Kidney glomerular epithelial cell (primary cell): ENCODE measurements at regions not wholly inside any gene's neighbourhood (a gene's known extent, or its start where the extent isn't known, plus 50 kb on each side); places are given as distances from the start of the nearest gene placed in this dataset.
"Not testable (repeated sequence)": the region's sequence is repeated elsewhere in the genome, so short reads cannot be mapped to it uniquely, and the experiment has no call there.

ENCODE experiments used
- DNase-seq: peaks from one replicate; lab custom pipeline; 2025; lab: John Stamatoyannopoulos, UW

DNA sequence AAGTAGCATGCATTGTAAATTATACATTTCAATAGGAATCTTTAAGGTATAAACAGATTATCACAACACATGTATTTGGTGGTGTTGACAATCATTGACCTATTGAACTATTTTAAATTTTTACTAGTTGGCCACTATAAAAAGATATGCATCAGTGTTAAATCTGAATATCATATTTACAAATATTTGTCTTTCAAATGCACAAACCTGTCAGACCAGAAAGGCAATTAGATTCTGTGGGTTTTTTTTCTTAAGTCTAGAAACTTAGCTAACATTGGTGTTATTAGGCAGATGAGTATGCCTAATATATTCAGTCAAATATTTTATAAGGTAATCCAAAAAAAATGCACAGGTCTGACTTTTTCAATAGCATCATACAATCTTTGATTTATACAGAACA lies 241.4 kb upstream of the DGKB start:
- DNase-seq, result no peak

GRCh38 chr7:15143121-15143520 lies 240.6 kb upstream of the DGKB start:
- no peak for DNase-seq

DNA sequence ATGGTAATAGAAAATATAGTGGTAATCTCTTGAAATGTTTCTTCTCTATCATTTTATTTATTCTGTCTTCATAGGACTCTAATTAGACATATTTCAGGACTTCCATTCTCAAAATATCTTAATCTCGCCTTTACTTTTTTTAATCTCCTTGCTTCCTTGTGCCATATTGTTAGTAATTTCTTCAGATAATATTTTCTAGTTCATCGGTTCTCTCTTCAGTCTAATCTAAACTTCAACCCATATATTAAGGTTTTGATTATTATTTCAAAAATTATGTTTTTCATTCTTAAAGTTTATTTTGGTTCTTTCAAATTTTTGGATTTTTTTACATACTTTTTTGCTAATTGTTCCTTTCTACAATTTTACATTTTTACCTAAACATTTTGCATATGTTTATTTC lies 237.9 kb upstream of the DGKB start:
- no peak for DNase-seq

DNA sequence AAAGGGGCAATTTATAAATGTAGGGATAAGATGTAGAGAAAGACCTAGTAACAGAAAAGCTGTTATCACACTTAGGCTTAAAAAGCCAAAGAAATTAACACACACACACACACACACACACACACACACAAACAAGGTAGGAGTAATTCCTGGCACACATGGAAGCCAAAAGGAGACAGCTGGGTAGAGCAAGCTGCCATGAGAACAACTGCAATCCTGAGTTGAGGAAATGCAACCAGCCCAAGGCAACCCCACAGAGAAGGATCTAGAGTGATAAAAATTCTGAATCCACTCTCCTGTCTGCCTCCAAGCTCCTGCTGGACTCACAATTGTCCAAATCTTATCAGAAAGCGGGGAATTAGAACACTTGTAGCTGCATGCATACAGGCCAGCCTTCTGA lies 229.1 kb upstream of the DGKB start:
- DNase-seq, result no peak

DNA sequence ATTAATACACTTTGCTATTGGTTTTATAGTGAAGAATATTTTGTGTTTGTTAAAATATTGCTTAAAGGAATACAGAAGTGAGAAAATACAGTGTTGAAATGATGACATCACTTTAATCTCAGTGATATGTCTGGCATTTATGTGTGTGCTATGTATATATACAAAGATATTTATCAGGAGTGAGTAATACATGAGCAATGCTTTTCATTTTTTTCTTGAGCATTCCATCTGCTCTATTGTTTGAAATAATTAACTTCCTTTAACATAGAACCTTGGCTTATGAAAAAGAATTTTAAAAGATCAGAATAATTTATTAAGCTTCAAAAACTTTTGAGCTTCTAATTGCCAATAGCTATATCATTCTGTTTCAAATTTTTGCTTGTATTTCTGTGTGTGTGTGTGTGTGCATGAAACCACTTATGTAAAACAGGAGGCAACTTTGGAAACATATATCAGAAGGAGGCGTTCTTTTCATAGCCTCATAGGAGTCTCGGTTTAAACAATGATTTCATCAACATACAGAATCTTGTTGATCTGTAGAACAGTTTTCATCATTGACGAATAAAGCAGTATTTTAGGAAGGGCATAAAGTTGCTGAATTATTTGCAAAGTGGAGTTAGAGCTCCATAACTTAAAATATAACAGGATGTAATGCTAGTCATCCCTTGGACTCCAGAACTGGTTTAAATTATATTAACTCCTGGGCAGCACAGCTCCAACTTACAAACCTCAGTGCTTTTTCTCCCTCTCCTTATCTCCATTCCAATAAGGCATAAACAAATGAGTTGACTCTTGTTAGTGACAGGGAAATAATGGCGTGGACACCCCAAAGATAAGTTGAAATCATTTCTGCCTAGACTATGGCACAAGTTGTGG lies 228.4 kb upstream of the DGKB start:
- DNase-seq, result peak; percentile 27

- DNase-seq, result no peak
These were observed 226.2 kb upstream of the DGKB start for GRCh38 chr7:15128716-15129115.

DNA sequence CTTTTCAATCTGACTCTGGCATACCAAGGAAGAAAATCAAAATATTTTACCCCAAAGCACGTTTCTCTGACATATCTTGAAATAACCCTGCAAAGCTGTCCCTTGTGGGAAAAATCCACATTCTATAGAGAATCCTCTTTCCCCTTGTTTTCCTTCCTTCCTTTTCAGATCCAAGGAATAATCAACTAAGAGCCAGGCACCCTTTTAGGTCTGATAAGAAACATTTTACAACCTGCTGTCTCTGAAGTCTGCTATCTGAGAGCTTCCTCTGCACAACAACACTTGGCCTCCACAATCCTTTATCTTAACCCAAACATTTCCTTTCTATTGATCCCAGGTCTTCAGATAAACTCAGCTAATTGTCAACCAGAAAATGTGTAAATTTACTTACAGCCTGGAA lies 224.1 kb upstream of the DGKB start:
- DNase-seq, result not testable (repeated sequence)

GRCh38 chr7:15123901-15124300 lies 221.3 kb upstream of the DGKB start:
- no peak for DNase-seq

- no peak for DNase-seq
These were observed 211.2 kb upstream of the DGKB start for GRCh38 chr7:15113752-15114151.

- no peak for DNase-seq
These were observed 203.2 kb upstream of the DGKB start for GRCh38 chr7:15105711-15106110.

- no peak for DNase-seq
These were observed 202.0 kb upstream of the DGKB start for GRCh38 chr7:15104411-15105092.

DNA sequence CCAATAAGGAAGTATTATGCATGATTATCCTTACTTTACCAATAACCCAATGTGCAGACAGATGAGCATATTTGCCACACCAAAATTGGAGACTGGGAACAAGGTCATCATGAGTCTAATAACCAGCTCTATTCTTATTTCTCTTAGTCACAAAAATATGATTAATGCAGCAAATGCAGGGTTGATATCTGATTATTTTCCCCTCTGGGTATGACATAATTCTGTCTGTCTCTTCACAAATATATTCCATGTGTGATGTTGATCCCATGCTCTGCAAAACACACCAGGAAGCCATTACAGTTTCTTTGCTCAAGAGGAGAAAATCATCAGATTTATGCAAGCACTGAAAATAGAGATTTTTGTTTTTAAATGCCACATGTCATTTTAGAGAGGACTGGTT lies 196.5 kb upstream of the DGKB start:
- no peak for DNase-seq

DNA sequence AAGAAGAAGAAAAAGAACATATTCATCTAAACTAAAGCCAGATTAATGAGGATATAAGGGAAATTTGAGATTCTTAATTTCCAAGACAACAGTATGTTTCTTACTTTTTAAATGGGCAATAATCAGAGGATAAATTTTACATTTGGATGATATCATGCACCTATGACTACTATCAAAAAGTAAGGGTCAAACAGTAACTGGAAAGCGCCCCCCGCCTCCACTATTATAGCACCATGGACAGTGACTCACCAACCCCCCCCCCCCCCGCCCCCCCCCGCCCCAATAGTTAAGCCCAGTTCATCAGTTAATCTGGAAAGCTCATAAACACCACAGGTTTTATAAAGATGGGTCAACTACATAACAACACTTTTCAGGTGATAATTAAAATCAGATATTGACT lies 194.3 kb upstream of the DGKB start:
- no peak for DNase-seq

GRCh38 chr7:15094989-15095388 lies 192.4 kb upstream of the DGKB start:
- DNase-seq, result no peak

DNA sequence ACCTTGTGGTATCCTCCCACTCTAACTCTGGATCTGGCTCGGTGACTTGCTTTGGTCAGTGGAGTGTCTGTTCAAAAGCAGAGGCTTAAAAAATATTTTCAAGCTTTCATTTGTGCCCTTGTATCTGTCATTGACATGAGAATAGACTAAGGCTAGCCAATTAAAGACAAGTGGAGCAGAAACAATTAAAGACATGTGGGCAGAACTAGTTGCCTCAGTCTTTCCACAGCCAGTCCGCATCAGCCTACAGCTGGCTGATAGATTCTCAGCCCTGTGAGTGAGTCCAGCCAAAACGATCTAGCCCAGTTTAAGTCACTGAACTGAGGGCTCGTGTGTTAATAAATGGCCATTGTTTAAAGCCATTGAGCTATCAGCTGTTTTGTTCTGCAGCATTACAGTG lies 185.2 kb upstream of the DGKB start:
- DNase-seq, result no peak

DNA sequence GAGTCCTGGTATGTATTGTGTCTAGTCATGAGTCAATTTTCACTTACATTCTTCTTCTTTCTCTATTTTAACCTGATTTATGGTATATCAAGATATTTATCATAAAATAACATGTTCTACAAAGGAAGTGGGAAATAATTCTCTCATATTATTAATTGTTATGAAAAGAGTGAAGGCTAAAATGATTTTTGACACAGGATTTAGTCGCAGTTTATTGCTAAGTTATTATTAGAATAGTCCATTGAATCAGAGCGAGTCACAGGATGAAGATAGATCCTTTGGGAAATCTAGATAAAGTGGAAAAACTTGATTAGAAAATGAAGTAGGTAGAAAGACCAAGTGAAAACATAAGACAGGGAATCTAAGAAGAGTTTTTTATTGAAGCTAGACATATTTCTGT lies 184.3 kb upstream of the DGKB start:
- DNase-seq, result no peak

- no peak for DNase-seq
These were observed 183.6 kb upstream of the DGKB start for GRCh38 chr7:15086131-15086611.

DNA sequence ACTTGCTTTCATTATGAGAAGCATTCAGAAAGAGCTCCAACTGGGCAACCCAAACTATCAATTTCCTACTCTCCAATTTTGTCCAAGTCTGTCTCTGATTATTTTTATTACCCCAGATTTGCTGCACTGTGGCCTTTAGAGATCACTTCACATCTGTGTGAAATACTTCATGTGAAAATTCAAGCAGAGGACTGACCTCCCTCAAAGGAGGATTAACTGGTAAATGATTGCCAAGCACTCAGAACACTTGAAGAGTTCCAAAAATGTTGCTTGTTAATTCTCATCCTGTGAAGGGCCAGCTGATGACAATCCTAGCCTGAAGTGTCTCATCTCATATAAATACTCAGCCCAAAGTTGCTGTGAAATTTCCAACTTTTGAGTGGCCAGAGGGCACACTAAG lies 182.8 kb upstream of the DGKB start:
- DNase-seq, result no peak

- no peak for DNase-seq
These were observed 181.8 kb upstream of the DGKB start for GRCh38 chr7:15084368-15084767.

GRCh38 chr7:15081891-15082290 lies 179.3 kb upstream of the DGKB start:
- DNase-seq, result no peak

DNA sequence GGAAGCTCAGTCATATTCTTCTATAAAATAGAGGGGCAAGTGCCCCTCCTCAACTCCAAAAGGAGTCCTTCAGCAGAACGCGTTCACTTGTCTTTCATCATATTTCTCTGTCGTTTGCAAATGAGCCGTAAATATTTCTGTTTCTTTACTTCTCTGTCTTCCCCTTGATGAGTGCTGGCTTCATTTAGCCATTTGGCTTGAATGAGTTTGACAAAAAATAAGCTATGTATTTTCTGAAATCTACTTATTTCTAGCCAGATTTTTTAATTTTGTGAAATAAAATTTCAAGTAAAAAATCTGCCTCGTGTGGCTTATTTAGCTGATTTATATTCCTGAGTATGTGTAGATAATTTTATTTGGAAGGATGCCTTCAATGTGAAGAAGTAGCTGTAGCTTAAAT lies 170.8 kb upstream of the DGKB start:
- no peak for DNase-seq

GRCh38 chr7:15068324-15068723 lies 165.8 kb upstream of the DGKB start:
- DNase-seq, result no peak

- DNase-seq, result peak; percentile 80
These were observed 154.7 kb upstream of the DGKB start for GRCh38 chr7:15057272-15057671.
